ENCODE measurements at regions not wholly inside any gene's neighbourhood (a gene's known extent, or its start where the extent isn't known, plus 50 kb on each side); places are given as distances from the start of the nearest gene placed in this dataset.

GRCh38 chr3:145013931-145014330 lies 1042.3 kb downstream of the DIPK2A start:
- no peak overlapping the region for H3K4me3 Mint-ChIP-seq
- no peaks in the 10 kb centered on the region for H3K27me3 ChIP-seq (ENCODE audit: control insufficient read depth in 2 of 2, insufficient read depth in 2 of 2, low read length in 2 of 2)
- no peaks in the 10 kb centered on the region for H3K36me3 Mint-ChIP-seq
- H3K27ac ChIP-seq (ENCODE audit: low read depth in 1 of 2, low read length in 2 of 2) = no peak overlapping the region
- H3K4me2 ChIP-seq (replicated peaks; ENCODE audit: extremely low read depth, low read length, poor library complexity, severe bottlenecking) = no peak overlapping the region
- no peak overlapping the region for H3K27ac Mint-ChIP-seq
- no peak for TF ChIP-seq CTCF (IDR thresholded peaks at IDR 0.05)
- peaks cover 0 to 4% (median 2%) of the 10 kb centered on the region in 7 donors for H3K9me3 Mint-ChIP-seq
- H3K79me2 ChIP-seq (ENCODE audit: insufficient read depth, low read length) = no peaks in the 10 kb centered on the region
- DNase-seq = no peak
- no peak overlapping the region for H3K9ac ChIP-seq (ENCODE audit: insufficient read depth, low read length, poor library complexity, severe bottlenecking)
- H3K4me1 ChIP-seq (ENCODE audit: control insufficient read depth in 1 of 2, insufficient read depth in 2 of 2, low read length in 2 of 2) = no peaks in the 10 kb centered on the region
- no peak overlapping the region for H3K4me3 ChIP-seq (replicated peaks in 1 of 3; ENCODE audit: low read depth in 2 of 3, low read length in 3 of 3)
- H3K9me3 ChIP-seq (replicated peaks in 1 of 2; ENCODE audit: control insufficient read depth in 1 of 2, insufficient read depth in 1 of 2, low read length in 2 of 2) = peaks cover 0 to 6% of the 10 kb centered on the region in 2 donors
- H2AFZ ChIP-seq (ENCODE audit: insufficient read depth, low read depth, low read length, poor library complexity, severe bottlenecking) = no peak overlapping the region
- H3K4me1 Mint-ChIP-seq = peaks cover 11% of the 10 kb centered on the region
- H3K36me3 ChIP-seq (replicated peaks in 1 of 2; ENCODE audit: control insufficient read depth in 1 of 2, insufficient read depth in 2 of 2, low read length in 2 of 2) = no peaks in the 10 kb centered on the region
- H4K20me1 ChIP-seq (ENCODE audit: insufficient read depth, low read length) = no peaks in the 10 kb centered on the region
- peaks cover 0 to 1% (median 0%) of the 10 kb centered on the region in 3 donors for H3K27me3 Mint-ChIP-seq (ENCODE audit: low read depth in 3 of 3)
- intact Hi-C loops (cut with micrococcal nuclease) = no loop called here
- no CpG with 5 or more reads among the region's 1 CpG for WGBS (ENCODE audit: insufficient coverage)

- Histone ChIP-seq H3K27ac (ENCODE audit: low read depth in 1 of 2, low read length in 2 of 2) (no peak overlapping the region), H3K27me3 (ENCODE audit: control insufficient read depth in 2 of 2, insufficient read depth in 2 of 2, low read length in 2 of 2) (no peaks in the 10 kb centered on the region), H3K4me1 (ENCODE audit: control insufficient read depth in 1 of 2, insufficient read depth in 2 of 2, low read length in 2 of 2) (no peaks in the 10 kb centered on the region), H3K79me2 (ENCODE audit: insufficient read depth, low read length) (no peaks in the 10 kb centered on the region), H3K4me2 (replicated peaks; ENCODE audit: extremely low read depth, low read length, poor library complexity, severe bottlenecking) (no peak overlapping the region), H4K20me1 (ENCODE audit: insufficient read depth, low read length) (no peaks in the 10 kb centered on the region), H3K4me3 (replicated peaks in 1 of 3; ENCODE audit: low read depth in 2 of 3, low read length in 3 of 3) (no peak overlapping the region), H3K9me3 (replicated peaks in 1 of 2; ENCODE audit: control insufficient read depth in 1 of 2, insufficient read depth in 1 of 2, low read length in 2 of 2) (peaks cover 0 to 6% of the 10 kb centered on the region in 2 donors), H2AFZ (ENCODE audit: insufficient read depth, low read depth, low read length, poor library complexity, severe bottlenecking) (no peak overlapping the region), H3K36me3 (replicated peaks in 1 of 2; ENCODE audit: control insufficient read depth in 1 of 2, insufficient read depth in 2 of 2, low read length in 2 of 2) (no peaks in the 10 kb centered on the region), H3K9ac (ENCODE audit: insufficient read depth, low read length, poor library complexity, severe bottlenecking) (no peak overlapping the region)
- H3K4me3 Mint-ChIP-seq = no peak overlapping the region
- no peaks in the 10 kb centered on the region for H3K36me3 Mint-ChIP-seq
- H3K4me1 Mint-ChIP-seq = peaks cover 11% of the 10 kb centered on the region
- DNase-seq = no peak
- H3K27ac Mint-ChIP-seq = no peak overlapping the region
- TF ChIP-seq CTCF (IDR thresholded peaks at IDR 0.05) = no peak
- peaks cover 0 to 4% (median 0%) of the 10 kb centered on the region in 7 donors for H3K9me3 Mint-ChIP-seq
- no peaks in the 10 kb centered on the region for H3K27me3 Mint-ChIP-seq (ENCODE audit: low read depth in 3 of 3)
- 0% methylated on average over 1 of the region's 1 CpG for WGBS (ENCODE audit: insufficient coverage)
- intact Hi-C loops (cut with micrococcal nuclease) = no loop called here
Observed at GRCh38 chr3:145015253-145015652, 1043.6 kb downstream of the DIPK2A start.

Data from CD14-positive monocyte (primary cell).